Mammary epithelial cell (primary cell): ENCODE measurements at regions not wholly inside any gene's neighbourhood (a gene's known extent, or its start where the extent isn't known, plus 50 kb on each side); places are given as distances from the start of the nearest gene placed in this dataset.

Source experiments
- EZH2 ChIP-seq: IDR thresholded peaks from 2 replicates; pipeline ENCODE4 v1.6.1; 2012; ENCODE audit warnings: low read length, inconsistent platforms, borderline replicate concordance
- TF ChIP-seq, protein P1 (sequence below), 2 donors: IDR thresholded peaks in 1 of 2; conservative IDR thresholded peaks in 1 of 2; 2 replicates each; pipeline ENCODE4 v1.5.1; 2011 to 2012; ENCODE audit warnings: inconsistent platforms in 2 of 2, low read length in 2 of 2, mild to moderate bottlenecking in 2 of 2, control low read depth in 1 of 2, low read depth in 1 of 2; ENCODE audit not compliant: insufficient read depth in 1 of 2; ENCODE audit errors: extremely low read depth in 1 of 2

DNA sequence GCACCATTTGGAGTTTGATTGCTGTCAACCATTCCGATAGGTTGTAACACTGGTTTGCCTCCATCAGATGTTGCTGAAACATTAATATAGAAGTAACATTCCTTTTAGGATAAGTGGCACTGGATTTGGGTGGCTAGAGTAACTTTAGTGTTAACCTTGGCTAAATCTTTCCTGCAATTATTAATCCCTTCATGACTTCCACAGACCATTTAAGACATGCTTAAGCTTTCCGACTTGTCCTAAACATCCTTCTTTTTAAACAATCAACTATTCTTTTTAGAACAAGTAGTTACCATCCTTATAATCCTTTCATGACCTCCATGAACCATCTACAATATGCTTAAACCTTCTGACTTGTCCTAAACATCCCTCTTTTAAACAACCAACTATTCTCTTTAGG, 465.5 kb downstream of the DCDC2C start:
- TF ChIP-seq, protein P1, sequence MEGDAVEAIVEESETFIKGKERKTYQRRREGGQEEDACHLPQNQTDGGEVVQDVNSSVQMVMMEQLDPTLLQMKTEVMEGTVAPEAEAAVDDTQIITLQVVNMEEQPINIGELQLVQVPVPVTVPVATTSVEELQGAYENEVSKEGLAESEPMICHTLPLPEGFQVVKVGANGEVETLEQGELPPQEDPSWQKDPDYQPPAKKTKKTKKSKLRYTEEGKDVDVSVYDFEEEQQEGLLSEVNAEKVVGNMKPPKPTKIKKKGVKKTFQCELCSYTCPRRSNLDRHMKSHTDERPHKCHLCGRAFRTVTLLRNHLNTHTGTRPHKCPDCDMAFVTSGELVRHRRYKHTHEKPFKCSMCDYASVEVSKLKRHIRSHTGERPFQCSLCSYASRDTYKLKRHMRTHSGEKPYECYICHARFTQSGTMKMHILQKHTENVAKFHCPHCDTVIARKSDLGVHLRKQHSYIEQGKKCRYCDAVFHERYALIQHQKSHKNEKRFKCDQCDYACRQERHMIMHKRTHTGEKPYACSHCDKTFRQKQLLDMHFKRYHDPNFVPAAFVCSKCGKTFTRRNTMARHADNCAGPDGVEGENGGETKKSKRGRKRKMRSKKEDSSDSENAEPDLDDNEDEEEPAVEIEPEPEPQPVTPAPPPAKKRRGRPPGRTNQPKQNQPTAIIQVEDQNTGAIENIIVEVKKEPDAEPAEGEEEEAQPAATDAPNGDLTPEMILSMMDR (conservative IDR thresholded peaks at IDR 0.05 in 1 of 2, IDR thresholded peaks at IDR 0.05 in 1 of 2; ENCODE audit: extremely low read depth in 1 of 2, insufficient read depth in 1 of 2, low read depth in 1 of 2, low read length in 2 of 2): no peak
- no peak for TF ChIP-seq EZH2
